Mucosa of descending colon (tissue), 3 donors: ENCODE measurements at regions not wholly inside any gene's neighbourhood (a gene's known extent, or its start where the extent isn't known, plus 50 kb on each side); places are given as distances from the start of the nearest gene placed in this dataset.
"Not testable (repeated sequence)": the region's sequence is repeated elsewhere in the genome, so short reads cannot be mapped to it uniquely, and the experiment has no call there.

Experiments
- ATAC-seq: fragments of 200-7000 bp; cut with Tn5 transposase; one replicate; pipeline ENCODE4 v1.9.1; 2020; ENCODE audit warnings: mild to moderate bottlenecking, moderate library complexity
- DNase-seq, 3 donors: peaks; one replicate each; pipeline ENCODE4 v3.0.0-alpha.2; 2020
- H3K36me3 ChIP-seq: fragments of 200-600 bp; one replicate; pipeline ENCODE4 v1.8.0; 2021; ENCODE audit warnings: low read depth, mild to moderate bottlenecking
- H3K4me1 ChIP-seq: fragments of 200-600 bp; one replicate; pipeline ENCODE4 v1.8.0; 2021; ENCODE audit warnings: low read depth, mild to moderate bottlenecking
- H3K4me3 ChIP-seq: fragments of 200-600 bp; one replicate; pipeline ENCODE4 v1.8.0; 2021; ENCODE audit warnings: mild to moderate bottlenecking
- H3K9me3 ChIP-seq: fragments of 200-600 bp; one replicate; pipeline ENCODE4 v1.8.0; 2021; ENCODE audit warnings: mild to moderate bottlenecking
- CTCF ChIP-seq: fragments of 200-600 bp; IDR thresholded peaks from one replicate; pipeline ENCODE4 v1.8.0; 2022; ENCODE audit warnings: antibody characterized with exemption, mild to moderate bottlenecking
- intact Hi-C, 2 donors: fragments of 100-400 bp; cut with DNase I in 1 of 2; cut with micrococcal nuclease in 1 of 2; formaldehyde crosslinking; loops; one replicate each; pipeline versions ENCODE4 v1.11.0 to v1.11.1; 2022; cut with DNase I, micrococcal nuclease
- donor health status: DM: no; HTN: no; CAD: no; lungs with moderate emphysema.
- donor health status: DM: no; HTN: no; CAD: no.
- donor health status: DM: no; HTN: yes; CAD: no.

- DNase-seq (no peak), ATAC-seq (no peak)
- Histone ChIP-seq H3K4me1 (no peaks in the 10 kb centered on the region), H3K4me3 (no peak overlapping the region), H3K36me3 (no peaks in the 10 kb centered on the region), H3K9me3 (no peaks in the 10 kb centered on the region)
- intact Hi-C loops = no loop called here
- no peak for TF ChIP-seq CTCF
Measured at GRCh38 chr6:135555550-135555949, 58.0 kb upstream of the AHI1 start.

- no peaks in the 10 kb centered on the region for H3K4me1 ChIP-seq
- no peaks in the 10 kb centered on the region for H3K36me3 ChIP-seq
- TF ChIP-seq CTCF = no peak
- intact Hi-C loops = no loop called here
- no peaks in the 10 kb centered on the region for H3K9me3 ChIP-seq
- ATAC-seq = no peak
- H3K4me3 ChIP-seq = no peak overlapping the region
- no peak for DNase-seq
Measured at GRCh38 chr6:135557582-135557981, 60.0 kb upstream of the AHI1 start.

- DNase-seq, H3K4me1 ChIP-seq, H3K9me3 ChIP-seq, intact Hi-C loops, H3K36me3 ChIP-seq, H3K4me3 ChIP-seq, ATAC-seq: not testable (repeated sequence)
Measured at GRCh38 chr6:135565605-135566004, 68.1 kb upstream of the AHI1 start.

GRCh38 chr6:135566311-135567068 is 69.0 kb upstream of the AHI1 start:
- TF ChIP-seq CTCF = no peak
- H3K9me3 ChIP-seq = no peaks in the 10 kb centered on the region
- no peak for ATAC-seq
- H3K36me3 ChIP-seq = no peaks in the 10 kb centered on the region
- H3K4me3 ChIP-seq = no peak overlapping the region
- no peak for DNase-seq
- intact Hi-C loops = no loop called here
- H3K4me1 ChIP-seq = no peaks in the 10 kb centered on the region

- Histone ChIP-seq H3K36me3 (no peaks in the 10 kb centered on the region), H3K9me3 (no peaks in the 10 kb centered on the region), H3K4me3 (no peak overlapping the region), H3K4me1 (no peaks in the 10 kb centered on the region)
- intact Hi-C loops = no loop called here
- DNase-seq = no peak
- no peak for ATAC-seq
- TF ChIP-seq CTCF = no peak
Measured at GRCh38 chr6:135567375-135568083, 70.0 kb upstream of the AHI1 start.

- intact Hi-C loops = no loop called here
- peak; percentile 35 for ATAC-seq
- Histone ChIP-seq H3K4me1 (no peaks in the 10 kb centered on the region), H3K4me3 (no peak overlapping the region), H3K36me3 (no peaks in the 10 kb centered on the region), H3K9me3 (no peaks in the 10 kb centered on the region)
- TF ChIP-seq CTCF = no peak
- DNase-seq = peak in 1 of 3 donors; percentile 18
Measured at GRCh38 chr6:135568379-135568778, 70.8 kb upstream of the AHI1 start.
